ENCODE measurements at regions not wholly inside any gene's neighbourhood (a gene's known extent, or its start where the extent isn't known, plus 50 kb on each side); places are given as distances from the start of the nearest gene placed in this dataset.

DNA sequence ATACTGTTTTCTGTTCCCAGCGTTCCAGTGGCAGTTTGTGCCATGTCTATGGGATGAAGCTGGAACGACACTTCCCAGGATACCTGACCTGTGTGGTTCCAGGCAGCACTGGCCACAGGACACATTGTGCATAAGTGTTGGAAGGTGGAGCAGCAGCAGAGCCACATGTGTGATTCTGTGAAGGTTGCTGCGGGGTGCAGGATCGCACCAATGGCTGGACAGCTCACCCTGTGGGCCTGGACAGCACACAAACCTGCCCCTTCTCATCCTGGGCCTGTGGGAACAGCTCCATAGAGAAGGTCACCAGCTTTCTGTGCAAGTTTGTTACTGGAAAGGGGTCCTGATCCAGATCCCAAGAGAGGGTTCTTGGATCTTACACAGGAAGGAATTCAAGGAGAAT lies 252.2 kb upstream of the RAB6C start:
- TF ChIP-seq, protein P1, sequence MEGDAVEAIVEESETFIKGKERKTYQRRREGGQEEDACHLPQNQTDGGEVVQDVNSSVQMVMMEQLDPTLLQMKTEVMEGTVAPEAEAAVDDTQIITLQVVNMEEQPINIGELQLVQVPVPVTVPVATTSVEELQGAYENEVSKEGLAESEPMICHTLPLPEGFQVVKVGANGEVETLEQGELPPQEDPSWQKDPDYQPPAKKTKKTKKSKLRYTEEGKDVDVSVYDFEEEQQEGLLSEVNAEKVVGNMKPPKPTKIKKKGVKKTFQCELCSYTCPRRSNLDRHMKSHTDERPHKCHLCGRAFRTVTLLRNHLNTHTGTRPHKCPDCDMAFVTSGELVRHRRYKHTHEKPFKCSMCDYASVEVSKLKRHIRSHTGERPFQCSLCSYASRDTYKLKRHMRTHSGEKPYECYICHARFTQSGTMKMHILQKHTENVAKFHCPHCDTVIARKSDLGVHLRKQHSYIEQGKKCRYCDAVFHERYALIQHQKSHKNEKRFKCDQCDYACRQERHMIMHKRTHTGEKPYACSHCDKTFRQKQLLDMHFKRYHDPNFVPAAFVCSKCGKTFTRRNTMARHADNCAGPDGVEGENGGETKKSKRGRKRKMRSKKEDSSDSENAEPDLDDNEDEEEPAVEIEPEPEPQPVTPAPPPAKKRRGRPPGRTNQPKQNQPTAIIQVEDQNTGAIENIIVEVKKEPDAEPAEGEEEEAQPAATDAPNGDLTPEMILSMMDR (IDR thresholded peaks at IDR 0.05) = no peak
- no peak for TF ChIP-seq POLR2A (IDR thresholded peaks at IDR 0.05)
